Neural cell (in vitro differentiated cells): ENCODE measurements at regions not wholly inside any gene's neighbourhood (a gene's known extent, or its start where the extent isn't known, plus 50 kb on each side); places are given as distances from the start of the nearest gene placed in this dataset.

ENCODE experiments used
- H2AFZ ChIP-seq: fragments of 200-600, 300-800 bp; sonication (generic), shearing (Covaris generic); 2 replicates; pipeline ENCODE4 v1.6.0; 2014; ENCODE audit warnings: low read depth, mild to moderate bottlenecking, antibody characterized with exemption, low read length, moderate library complexity
- H3F3A ChIP-seq: fragments of 200-600 bp; shearing (Covaris generic); 2 replicates; pipeline ENCODE4 v1.6.1; 2016; ENCODE audit warnings: mild to moderate bottlenecking, moderate library complexity, mixed read lengths, antibody characterized with exemption, low read length; ENCODE audit not compliant: insufficient read depth, poor library complexity, severe bottlenecking
- H3K27ac ChIP-seq: fragments of 200-600, 300-800 bp; sonication (generic), shearing (Covaris generic); 2 replicates; pipeline ENCODE4 v1.5.1; 2014; ENCODE audit warnings: mild to moderate bottlenecking, low read length, moderate library complexity
- H3K27me3 ChIP-seq: fragments of 300-800, 200-600 bp; sonication (generic), shearing (Covaris generic); 2 replicates; pipeline ENCODE4 v1.6.0; 2014; ENCODE audit warnings: mild to moderate bottlenecking, low read depth, low read length, moderate library complexity; ENCODE audit not compliant: insufficient read depth
- H3K36me3 ChIP-seq: fragments of 300-800, 200-600 bp; sonication (generic), shearing (Covaris generic); 2 replicates; pipeline ENCODE4 v1.5.1; 2014; ENCODE audit warnings: mild to moderate bottlenecking, antibody characterized with exemption, low read length, moderate library complexity; ENCODE audit not compliant: insufficient read depth
- H3K4me2 ChIP-seq: fragments of 300-800, 200-600 bp; sonication (generic), shearing (Covaris generic); 2 replicates; pipeline ENCODE4 v1.6.0; 2014; ENCODE audit warnings: mild to moderate bottlenecking, low read length
- H3K4me3 ChIP-seq: fragments of 300-800, 200-600 bp; sonication (generic), shearing (Covaris generic); 2 replicates; pipeline ENCODE4 v1.5.1; 2014; ENCODE audit warnings: mild to moderate bottlenecking, low read length, moderate library complexity
- H3K79me2 ChIP-seq: fragments of 200-600 bp; shearing (Covaris generic); replicated peaks from 2 replicates; pipeline ENCODE4 v1.6.0; 2014; ENCODE audit warnings: mild to moderate bottlenecking, low read length, moderate library complexity; ENCODE audit not compliant: insufficient read depth
- H3K9ac ChIP-seq: fragments of 300-800, 200-600 bp; sonication (generic), shearing (Covaris generic); 2 replicates; pipeline ENCODE4 v1.6.1; 2016; ENCODE audit warnings: mild to moderate bottlenecking, low read length, mixed read lengths
- H3K9me2 ChIP-seq: fragments of 200-600 bp; shearing (Covaris generic); 2 replicates; pipeline ENCODE4 v1.6.1; 2016; ENCODE audit warnings: mild to moderate bottlenecking, low read length, mixed read lengths; ENCODE audit not compliant: insufficient read depth
- H3K9me3 ChIP-seq: fragments of 200-600, 300-800 bp; sonication (generic), shearing (Covaris generic); 2 replicates; pipeline ENCODE4 v1.6.1; 2016; ENCODE audit warnings: mild to moderate bottlenecking, mixed run types, low read length, moderate library complexity, mixed read lengths
- H4K20me1 ChIP-seq: fragments of 200-600 bp; shearing (Covaris generic); 2 replicates; pipeline ENCODE4 v1.6.1; 2016; ENCODE audit warnings: mild to moderate bottlenecking, mixed run types; ENCODE audit not compliant: insufficient read depth
- CTCF ChIP-seq: fragments of 450-650 bp; IDR thresholded peaks from 2 replicates; pipeline ENCODE4 v1.5.1; 2014; ENCODE audit warnings: antibody characterized with exemption, mild to moderate bottlenecking, moderate library complexity; ENCODE audit not compliant: poor library complexity, severe bottlenecking
- EP300 ChIP-seq: fragments of 450-650 bp; conservative IDR thresholded peaks from 2 replicates; pipeline ENCODE4 v1.6.1; 2014; ENCODE audit warnings: antibody characterized with exemption, mild to moderate bottlenecking, moderate library complexity; ENCODE audit not compliant: poor library complexity, severe bottlenecking
- EZH2 ChIP-seq: fragments of 200-600, 300-800 bp; shearing (Covaris generic), sonication (generic); IDR thresholded peaks from 2 replicates; pipeline ENCODE4 v1.6.1; 2014; ENCODE audit warnings: antibody characterized with exemption, low read length, borderline replicate concordance, mild to moderate bottlenecking; ENCODE audit not compliant: insufficient read depth, poor library complexity, severe bottlenecking
- MXI1 ChIP-seq: fragments of 450-650 bp; conservative IDR thresholded peaks from 2 replicates; pipeline ENCODE4 v1.6.1; 2014; ENCODE audit warnings: antibody characterized with exemption, mild to moderate bottlenecking; ENCODE audit not compliant: poor library complexity, severe bottlenecking
- POLR2AphosphoS5 ChIP-seq: IDR thresholded peaks from 2 replicates; pipeline ENCODE4 v1.6.1; 2012
- RAD21 ChIP-seq: fragments of 450-650 bp; conservative IDR thresholded peaks from 2 replicates; pipeline ENCODE4 v1.6.1; 2014; ENCODE audit warnings: antibody characterized with exemption, mild to moderate bottlenecking, moderate library complexity
- REST ChIP-seq: IDR thresholded peaks from 2 replicates; pipeline ENCODE4 v1.6.1; 2012; ENCODE audit warnings: borderline replicate concordance
- SMC3 ChIP-seq: fragments of 450-650 bp; conservative IDR thresholded peaks from 2 replicates; pipeline ENCODE4 v1.6.1; 2014; ENCODE audit warnings: antibody characterized with exemption, mild to moderate bottlenecking, moderate library complexity; ENCODE audit not compliant: poor library complexity
- TAF1 ChIP-seq: IDR thresholded peaks from 2 replicates; pipeline ENCODE4 v1.6.1; 2012; ENCODE audit warnings: low read depth

DNA sequence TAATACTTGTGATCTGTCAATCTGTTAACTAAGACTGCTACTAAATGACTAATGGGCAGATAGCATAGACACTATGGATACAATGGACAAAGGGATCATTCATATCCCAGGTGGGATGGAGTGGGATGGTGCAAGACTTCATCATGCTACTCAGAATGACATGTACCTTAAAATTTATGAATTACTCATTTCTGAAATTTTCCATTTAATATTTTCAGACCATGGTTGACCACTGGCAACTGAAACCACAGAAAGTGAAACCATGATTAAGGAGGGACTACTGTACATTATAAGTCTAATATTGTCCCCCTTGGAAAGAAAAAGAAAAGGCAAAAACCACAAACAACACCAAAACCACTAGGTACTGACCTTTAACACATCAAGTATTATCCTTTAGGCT lies 247.0 kb upstream of the SYT4 start:
- H3K27me3 ChIP-seq: no peaks in the 10 kb centered on the region
- H4K20me1 ChIP-seq: no peaks in the 10 kb centered on the region
- H2AFZ ChIP-seq: no peak overlapping the region
- TF ChIP-seq CTCF (no peak), EP300 (no peak), RAD21 (no peak), TAF1 (no peak), MXI1 (no peak), REST (no peak), POLR2AphosphoS5 (no peak), SMC3 (no peak), EZH2 (no peak)
- no peaks in the 10 kb centered on the region for H3K36me3 ChIP-seq
- no peaks in the 10 kb centered on the region for H3K79me2 ChIP-seq
- no peaks in the 10 kb centered on the region for H3F3A ChIP-seq
- H3K4me3 ChIP-seq: no peak overlapping the region
- no peak overlapping the region for H3K9ac ChIP-seq
- H3K9me3 ChIP-seq: no peaks in the 10 kb centered on the region
- no peak overlapping the region for H3K27ac ChIP-seq
- H3K4me2 ChIP-seq: no peak overlapping the region
- no peaks in the 10 kb centered on the region for H3K9me2 ChIP-seq

DNA sequence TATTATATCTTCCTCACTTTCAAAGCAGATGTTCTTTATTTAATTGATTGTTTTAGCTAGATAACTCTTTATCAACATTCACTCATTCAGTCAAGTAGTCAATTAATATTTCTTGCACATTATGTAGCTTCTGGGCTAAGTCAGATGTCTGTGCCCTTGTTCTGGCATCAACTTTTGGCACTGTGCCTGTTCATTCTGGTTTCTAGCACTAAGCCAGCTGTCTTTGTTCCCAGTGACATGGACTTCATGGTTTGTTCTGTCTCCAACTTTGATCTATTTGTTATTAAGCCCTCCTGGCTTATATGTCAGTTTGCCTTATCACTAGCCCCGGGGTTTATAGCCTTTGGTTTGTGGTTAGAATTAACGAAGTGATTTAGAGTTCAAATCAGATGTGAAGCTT lies 247.9 kb upstream of the SYT4 start:
- TF ChIP-seq MXI1: no peak
- no peak for TF ChIP-seq REST
- TF ChIP-seq CTCF: no peak
- TF ChIP-seq RAD21: no peak
- TF ChIP-seq SMC3: no peak
- TF ChIP-seq TAF1: no peak
- TF ChIP-seq EZH2: no peak
- no peaks in the 10 kb centered on the region for H4K20me1 ChIP-seq
- no peaks in the 10 kb centered on the region for H3K27me3 ChIP-seq
- H3K27ac ChIP-seq: no peak overlapping the region
- H3K9me3 ChIP-seq: no peaks in the 10 kb centered on the region
- H3K4me3 ChIP-seq: no peak overlapping the region
- no peaks in the 10 kb centered on the region for H3K9me2 ChIP-seq
- H3K4me2 ChIP-seq: no peak overlapping the region
- H2AFZ ChIP-seq: no peak overlapping the region
- no peaks in the 10 kb centered on the region for H3F3A ChIP-seq
- H3K36me3 ChIP-seq: no peaks in the 10 kb centered on the region
- H3K9ac ChIP-seq: no peak overlapping the region
- no peaks in the 10 kb centered on the region for H3K79me2 ChIP-seq
